GM12878 (cell line): ENCODE measurements at regions not wholly inside any gene's neighbourhood (a gene's known extent, or its start where the extent isn't known, plus 50 kb on each side); places are given as distances from the start of the nearest gene placed in this dataset.

ENCODE experiments used
- ATAC-seq: fragments of 200-7000 bp; cut with Tn5 transposase; 3 replicates; pipeline ENCODE4 v1.9.1; 2020; ENCODE audit warnings: mild to moderate bottlenecking, moderate library complexity
- BruUV-seq: library from RNA; stranded (reverse); fragments of 400-500 nt; replicated peaks from 2 replicates; lab custom pipeline; 2021; lab: Mats Ljungman, UMichigan
- CTCF ChIA-PET: fragments of 300-600 bp; sonication (Branson Sonifier 250); formaldehyde crosslinking; extraction: SDS; loops from one replicate; lab custom pipeline; 2021; ENCODE audit warnings: inconsistent platforms; lab: Yijun Ruan, JAX
- POLR2A ChIA-PET: fragments of 350-600 bp; formaldehyde crosslinking; extraction: SDS; loops from one replicate; lab custom pipeline; 2021; ENCODE audit warnings: inconsistent platforms; lab: Charles Lee
- RAD21 ChIA-PET: fragments of 300-600 bp; sonication (Branson Sonifier 250); formaldehyde crosslinking; loops from one replicate; lab custom pipeline; 2023; ENCODE audit warnings: antibody characterized with exemption; ENCODE audit not compliant: unreplicated experiment; lab: Charles Lee
- SMC1A ChIA-PET: fragments of 300-600 bp; sonication (Branson Sonifier 250); formaldehyde crosslinking; loops from one replicate; lab custom pipeline; 2023; ENCODE audit not compliant: unreplicated experiment, uncharacterized antibody; lab: Charles Lee
- DNase-seq: peaks from one replicate; pipeline ENCODE4 v3.0.0-alpha.2; 2011; ENCODE audit warnings: low read depth, low spot score
- FAIRE-seq: peaks from 3 replicates; lab custom pipeline; 2011; peaks lifted over from hg19 to GRCh38; lab: Jason Lieb, UNC
- H2AFZ ChIP-seq: 2 replicates; pipeline ENCODE4 v1.6.0; 2011; ENCODE audit warnings: low read depth, low read length, control low read depth; ENCODE audit not compliant: control insufficient read depth
- H3K27ac ChIP-seq: 2 replicates; pipeline ENCODE4 v1.5.1; 2011; ENCODE audit warnings: control low read depth; ENCODE audit not compliant: control insufficient read depth, insufficient read depth
- H3K27me3 ChIP-seq, 2 experiments: replicated peaks in 1 of 2; 2 replicates each; pipeline versions ENCODE4 v1.6.0 to v1.6.1; 2011; ENCODE audit warnings: low read length in 1 of 2; ENCODE audit not compliant: control insufficient read depth in 2 of 2, insufficient read depth in 2 of 2
- H3K36me3 ChIP-seq, 2 experiments: 2 replicates each; pipeline ENCODE4 v1.5.1; 2011; ENCODE audit warnings: low read length in 1 of 2; ENCODE audit not compliant: control insufficient read depth in 2 of 2, insufficient read depth in 2 of 2
- H3K4me1 ChIP-seq: 2 replicates; pipeline ENCODE4 v1.6.1; 2011; ENCODE audit warnings: mild to moderate bottlenecking, low read length, moderate library complexity, mixed read lengths; ENCODE audit not compliant: control insufficient read depth, insufficient read depth
- H3K4me2 ChIP-seq: 2 replicates; pipeline ENCODE4 v1.6.0; 2011; ENCODE audit warnings: control low read depth; ENCODE audit not compliant: control insufficient read depth, insufficient read depth
- H3K4me3 ChIP-seq: fragments of 200-600 bp; sonication (generic); 2 replicates; pipeline ENCODE4 v1.5.1; 2016
- H3K79me2 ChIP-seq: 2 replicates; pipeline ENCODE4 v1.6.0; 2011; ENCODE audit warnings: low read length; ENCODE audit not compliant: control insufficient read depth, insufficient read depth
- H3K9ac ChIP-seq: 2 replicates; pipeline ENCODE4 v1.8.0; 2011; ENCODE audit warnings: low read length, control low read depth, mixed read lengths; ENCODE audit not compliant: control insufficient read depth, insufficient read depth
- H3K9me3 ChIP-seq: replicated peaks from 3 replicates; pipeline ENCODE4 v1.5.1; 2011; ENCODE audit warnings: mild to moderate bottlenecking, low read length; ENCODE audit not compliant: control insufficient read depth, insufficient read depth
- H4K20me1 ChIP-seq: 2 replicates; pipeline ENCODE4 v1.6.0; 2011; ENCODE audit not compliant: control insufficient read depth, insufficient read depth
- ATF7 ChIP-seq: fragments of 450-650 bp; IDR thresholded peaks from 2 replicates; pipeline ENCODE4 v1.6.1; 2016; ENCODE audit warnings: low read depth, mild to moderate bottlenecking
- CEBPB ChIP-seq, 2 experiments: fragments of 150-350 bp in 1 of 2; IDR thresholded peaks; 2 replicates each; pipeline ENCODE4 v1.6.1; 2012 to 2014; ENCODE audit warnings: low read depth in 2 of 2, low read length in 2 of 2, borderline replicate concordance in 1 of 2, inconsistent platforms in 1 of 2
- CHD1 ChIP-seq: IDR thresholded peaks from 2 replicates; pipeline ENCODE4 v1.6.1; 2012; ENCODE audit warnings: low read depth, low read length, improper control_type of control experiment
- CTCF ChIP-seq, 3 experiments: IDR thresholded peaks in 2 of 3; conservative IDR thresholded peaks in 1 of 3; 2 replicates each; pipeline ENCODE4 v1.5.1; 2011; ENCODE audit warnings: low read depth in 3 of 3, low read length in 3 of 3, mild to moderate bottlenecking in 3 of 3, control low read depth in 2 of 3, moderate library complexity in 2 of 3, inconsistent platforms in 1 of 3, mixed read lengths in 1 of 3; ENCODE audit not compliant: control insufficient read depth in 2 of 3, insufficient read depth in 1 of 3; ENCODE audit errors: extremely low read depth in 1 of 3
- HSF1 ChIP-seq: fragments of 150-350 bp; IDR thresholded peaks from 2 replicates; pipeline ENCODE4 v1.6.1; 2014; ENCODE audit warnings: mild to moderate bottlenecking, low read depth, low read length
- IRF4 ChIP-seq: IDR thresholded peaks from 2 replicates; pipeline ENCODE4 v1.6.1; 2011; ENCODE audit warnings: low read depth, low read length
- KLF5 ChIP-seq: fragments of 450-650 bp; IDR thresholded peaks from 2 replicates; pipeline ENCODE4 v1.6.1; 2014; ENCODE audit warnings: mild to moderate bottlenecking; ENCODE audit not compliant: partially characterized antibody
- MTA2 ChIP-seq: fragments of 450-650 bp; IDR thresholded peaks from 2 replicates; pipeline ENCODE4 v1.6.1; 2016; ENCODE audit warnings: low read depth, mild to moderate bottlenecking, moderate library complexity
- MXI1 ChIP-seq: fragments of 150-350 bp; IDR thresholded peaks from 2 replicates; pipeline ENCODE4 v1.6.1; 2011; ENCODE audit warnings: low read depth, mild to moderate bottlenecking, inconsistent platforms, low read length, improper control_type of control experiment
- NFIC ChIP-seq: IDR thresholded peaks from 2 replicates; pipeline ENCODE4 v1.6.1; 2012; ENCODE audit warnings: low read depth, mild to moderate bottlenecking, inconsistent platforms, low read length, moderate library complexity
- POLR2AphosphoS5 ChIP-seq: IDR thresholded peaks from 2 replicates; pipeline ENCODE4 v1.6.1; 2011; ENCODE audit warnings: mild to moderate bottlenecking, low read length, inconsistent platforms
- RAD21 ChIP-seq: IDR thresholded peaks from 2 replicates; pipeline ENCODE4 v1.6.1; 2011; ENCODE audit warnings: mild to moderate bottlenecking, low read depth, low read length, moderate library complexity; ENCODE audit not compliant: insufficient read depth
- RELA ChIP-seq: fragments of 450-650 bp; IDR thresholded peaks from 2 replicates; pipeline ENCODE4 v1.8.0; 2014; ENCODE audit warnings: borderline replicate concordance; ENCODE audit not compliant: partially characterized antibody
- RUNX3 ChIP-seq: IDR thresholded peaks from 2 replicates; pipeline ENCODE4 v1.6.1; 2012; ENCODE audit warnings: low read length, inconsistent platforms
- WGBS: methylation state at CpG from one replicate; pipeline ENCODE4 v1.1.6; 2016; ENCODE audit warnings: low lambda C conversion rate; ENCODE audit not compliant: insufficient replicate concordance, insufficient coverage; ENCODE audit errors: missing lambda C conversion rate; 5-methylcytosine and 5-hydroxymethylcytosine counted together
- in situ Hi-C: fragments of 300-500 bp; cut with MboI; formaldehyde crosslinking; loops from 9 replicates; pipeline ENCODE4 v1.14.3; 2018; ENCODE audit warnings: mixed read lengths
- intact Hi-C: fragments of 100-400 bp; cut with micrococcal nuclease; formaldehyde crosslinking; loops from one replicate; pipeline ENCODE4 v1.14.2; 2022; ENCODE audit not compliant: unreplicated experiment

GRCh38 chr12:123064366-123064765, 83.9 kb downstream of the ARL6IP4 start:
- FAIRE-seq = no peak
- peaks cover 15% of the 10 kb centered on the region for H3K4me1 ChIP-seq
- no peak overlapping the region for H3K4me3 ChIP-seq
- SMC1A ChIA-PET = no interaction called here
- DNase-seq = no peak
- no TSS peak for BruUV-seq
- TF ChIP-seq MXI1 (no peak), POLR2AphosphoS5 (no peak), KLF5 (no peak), RUNX3 (no peak)
- no peaks in the 10 kb centered on the region; a peak in 1 of 4 replicates for H3K36me3 ChIP-seq
- H3K9ac ChIP-seq = no peak overlapping the region
- no peak overlapping the region for H3K27ac ChIP-seq
- ATAC-seq = no peak
- intact Hi-C loops (no loop called here), in situ Hi-C loops (no loop called here)
- H3K4me2 ChIP-seq = no peak overlapping the region
- H4K20me1 ChIP-seq = no peaks in the 10 kb centered on the region
- RAD21 ChIA-PET = no interaction called here
- CTCF ChIA-PET = interaction anchor here (0.5 kb wide), 1 partner anchor 58 kb away, joined by 3 read pairs; no protein-coding TSS in a partner anchor
- H3K9me3 ChIP-seq = no peaks in the 10 kb centered on the region
- no peaks in the 10 kb centered on the region; a peak in 1 of 4 replicates for H3K27me3 ChIP-seq
- H2AFZ ChIP-seq = no peak overlapping the region
- H3K79me2 ChIP-seq = no peaks in the 10 kb centered on the region
- WGBS = 72% methylated on average over 8 of the region's 8 CpGs
- POLR2A ChIA-PET = no interaction called here

- no peak overlapping the region for H3K27ac ChIP-seq
- H3K9ac ChIP-seq = no peak overlapping the region
- no peaks in the 10 kb centered on the region for H3K79me2 ChIP-seq
- H3K27me3 ChIP-seq = no peaks in the 10 kb centered on the region; a peak in 1 of 4 replicates
- no peaks in the 10 kb centered on the region for H3K9me3 ChIP-seq
- WGBS = 14% methylated on average over 2 of the region's 2 CpGs
- no TSS peak for BruUV-seq
- H3K36me3 ChIP-seq = no peaks in the 10 kb centered on the region; a peak in 1 of 4 replicates
- SMC1A ChIA-PET = no interaction called here
- intact Hi-C loops = no loop called here
- no peak overlapping the region for H3K4me2 ChIP-seq
- RAD21 ChIA-PET = no interaction called here
- H3K4me3 ChIP-seq = no peak overlapping the region
- peaks cover 15% of the 10 kb centered on the region for H3K4me1 ChIP-seq
- POLR2A ChIA-PET = no interaction called here
- H2AFZ ChIP-seq = no peak overlapping the region; the same call in 1 of the 2 replicates
- in situ Hi-C loops = no loop called here
- CTCF ChIA-PET = no interaction called here
- peak; percentile 65 for ATAC-seq
- no peak for DNase-seq
- no peaks in the 10 kb centered on the region for H4K20me1 ChIP-seq
- no peak for FAIRE-seq
- TF ChIP-seq CTCF (IDR thresholded peaks at IDR 0.05 in 2 of 3, conservative IDR thresholded peaks at IDR 0.05 in 1 of 3; ENCODE audit: control insufficient read depth in 2 of 3, extremely low read depth in 1 of 3, insufficient read depth in 1 of 3, low read depth in 3 of 3, low read length in 3 of 3) (peak in 2 of 3 experiments; percentile 33 to 42; a peak in 2 of 6 replicates), NFIC (no peak), RELA (no peak), HSF1 (no peak), RAD21 (0 out of 2 replicates have a peak, but pooled peaks have one; percentile 20), IRF4 (no peak), ATF7 (no peak), CEBPB (IDR thresholded peaks at IDR 0.05; ENCODE audit: borderline replicate concordance in 1 of 2, low read depth in 2 of 2, low read length in 2 of 2) (no peak), CHD1 (no peak), MTA2 (no peak)
These were observed 83.1 kb downstream of the ARL6IP4 start for GRCh38 chr12:123063535-123063934.
